HG02943 (cell line): ENCODE measurements at regions not wholly inside any gene's neighbourhood (a gene's known extent, or its start where the extent isn't known, plus 50 kb on each side); places are given as distances from the start of the nearest gene placed in this dataset.

Experiments
- ATAC-seq: cut with Tn5 transposase; IDR thresholded peaks from one replicate; pipeline ENCODE4 v1.9.1; 2021; ENCODE audit warnings: mild to moderate bottlenecking, low read depth, moderate library complexity; ENCODE audit not compliant: unreplicated experiment

GRCh38 chr7:130894146-130894908, 160.3 kb upstream of the KLF14 start:
- no peak for ATAC-seq

GRCh38 chr7:130894909-130895750, 161.1 kb upstream of the KLF14 start:
- no peak for ATAC-seq

GRCh38 chr7:130896051-130896881, 162.3 kb upstream of the KLF14 start:
- no peak for ATAC-seq

GRCh38 chr7:130896898-130897514, 163.0 kb upstream of the KLF14 start:
- ATAC-seq, result no peak

GRCh38 chr7:130897515-130898419, 163.8 kb upstream of the KLF14 start:
- no peak for ATAC-seq

- ATAC-seq, result no peak
These were observed 165.1 kb upstream of the KLF14 start for GRCh38 chr7:130899071-130899560.

- ATAC-seq, result no peak
These were observed 165.8 kb upstream of the KLF14 start for GRCh38 chr7:130899638-130900401.

GRCh38 chr7:130900471-130901076, 166.6 kb upstream of the KLF14 start:
- no peak for ATAC-seq

GRCh38 chr7:130901209-130901783, 167.3 kb upstream of the KLF14 start:
- no peak for ATAC-seq

GRCh38 chr7:130902755-130903357, 168.8 kb upstream of the KLF14 start:
- no peak for ATAC-seq

GRCh38 chr7:130903358-130903974, 169.5 kb upstream of the KLF14 start:
- no peak for ATAC-seq

GRCh38 chr7:130904031-130904757, 170.2 kb upstream of the KLF14 start:
- no peak for ATAC-seq

GRCh38 chr7:130904792-130905191, 170.8 kb upstream of the KLF14 start:
- ATAC-seq, result no peak

GRCh38 chr7:130906575-130906974, 172.6 kb upstream of the KLF14 start:
- no peak for ATAC-seq

- no peak for ATAC-seq
These were observed 173.4 kb upstream of the KLF14 start for GRCh38 chr7:130907439-130907838.
